ENCODE measurements at regions not wholly inside any gene's neighbourhood (a gene's known extent, or its start where the extent isn't known, plus 50 kb on each side); places are given as distances from the start of the nearest gene placed in this dataset.

DNA sequence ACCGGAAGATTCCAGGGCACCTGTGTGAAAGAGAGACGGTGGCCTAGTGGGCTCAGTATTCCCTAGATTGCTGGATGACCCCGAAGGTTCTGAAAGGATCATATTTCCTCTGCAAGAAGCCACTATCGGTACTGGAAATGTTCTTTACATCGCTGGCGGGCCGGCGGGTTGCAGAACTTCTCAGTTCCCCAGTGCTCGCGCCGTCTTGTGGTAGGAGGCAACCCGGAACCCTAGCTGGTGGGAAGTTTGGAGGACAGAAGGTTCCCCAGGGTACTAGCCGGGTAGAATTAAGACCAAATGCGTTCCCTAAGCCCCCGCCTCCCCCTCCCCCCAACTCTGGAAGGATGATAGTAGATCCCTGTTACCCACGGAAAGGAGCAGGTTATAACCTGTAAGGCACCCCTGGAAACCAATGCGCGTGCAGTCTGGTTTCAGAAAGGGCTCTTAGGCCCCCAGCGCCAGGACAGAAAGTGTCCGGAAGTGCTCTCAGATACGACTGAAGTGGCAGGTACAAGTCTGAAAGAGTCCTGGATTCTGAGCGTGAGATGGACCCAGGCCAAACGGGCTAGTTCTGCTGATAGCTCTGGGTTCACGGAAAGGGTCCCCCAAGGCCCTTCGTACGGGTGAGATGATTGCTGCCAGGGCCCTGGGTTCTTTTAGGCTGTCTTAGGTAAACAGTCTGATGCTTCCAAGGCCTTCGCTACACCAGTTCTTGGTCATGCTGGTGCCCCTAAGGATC lies 61.7 kb upstream of the DCAF8L1 start:
- no peak overlapping the region for H3K4me3 Mint-ChIP-seq
- intact Hi-C loops (cut with micrococcal nuclease), result no loop called here
- no peaks in the 10 kb centered on the region for H3K27me3 Mint-ChIP-seq
- H3K27ac Mint-ChIP-seq, result no peak overlapping the region
- H3K9me3 Mint-ChIP-seq, result peaks cover 41% of the 10 kb centered on the region
- no peaks in the 10 kb centered on the region for H3K36me3 Mint-ChIP-seq (ENCODE audit: low read depth)
- H3K4me1 Mint-ChIP-seq (ENCODE audit: low read depth), result no peaks in the 10 kb centered on the region

DNA sequence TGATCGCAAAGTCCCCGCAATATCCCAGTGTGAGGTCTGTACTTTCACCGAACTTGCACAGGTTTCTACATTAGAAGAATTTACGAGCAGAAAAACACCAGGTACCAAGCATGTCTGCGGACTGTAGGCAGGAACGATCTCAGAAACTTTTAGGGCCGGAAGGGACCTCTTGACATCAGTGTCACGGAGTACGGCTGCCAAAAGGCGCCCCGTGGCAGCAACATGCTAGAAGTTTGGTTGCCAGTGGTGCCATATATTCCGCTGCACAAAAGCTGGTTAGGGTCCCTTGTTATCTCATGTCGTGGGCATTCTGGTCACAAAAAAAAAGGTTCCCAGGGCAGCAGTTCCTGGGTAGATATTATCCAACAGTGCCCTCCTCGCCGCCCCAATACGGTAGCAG lies 61.0 kb upstream of the DCAF8L1 start:
- no peaks in the 10 kb centered on the region for H3K36me3 Mint-ChIP-seq (ENCODE audit: low read depth)
- no peaks in the 10 kb centered on the region for H3K27me3 Mint-ChIP-seq
- no peak overlapping the region for H3K27ac Mint-ChIP-seq
- peaks cover 48% of the 10 kb centered on the region for H3K9me3 Mint-ChIP-seq
- no peak overlapping the region for H3K4me3 Mint-ChIP-seq
- intact Hi-C loops (cut with micrococcal nuclease), result no loop called here
- no peaks in the 10 kb centered on the region for H3K4me1 Mint-ChIP-seq (ENCODE audit: low read depth)

DNA sequence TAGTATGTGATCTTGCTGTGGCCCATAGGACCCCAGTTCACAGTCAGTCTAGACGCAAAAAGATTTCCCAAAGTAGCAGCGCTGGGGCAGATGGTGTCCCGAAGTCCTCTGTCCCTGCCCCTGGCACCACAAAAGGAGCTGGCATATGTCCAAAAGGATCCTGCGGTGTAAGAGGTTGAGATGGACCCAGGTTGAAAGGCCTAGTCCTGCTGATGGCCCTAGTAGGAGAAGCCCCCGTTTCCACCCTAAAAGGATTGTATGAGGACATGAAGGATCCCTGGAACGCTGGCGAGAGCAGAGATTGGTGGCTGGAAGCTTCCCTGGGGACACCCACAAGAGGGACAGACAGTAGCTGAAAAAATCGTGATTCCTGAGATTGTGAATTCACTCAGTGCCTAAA lies 58.0 kb upstream of the DCAF8L1 start:
- H3K9me3 Mint-ChIP-seq, result peaks cover 52% of the 10 kb centered on the region
- no peak overlapping the region for H3K4me3 Mint-ChIP-seq
- no peaks in the 10 kb centered on the region for H3K27me3 Mint-ChIP-seq
- H3K27ac Mint-ChIP-seq, result no peak overlapping the region
- H3K4me1 Mint-ChIP-seq (ENCODE audit: low read depth), result no peaks in the 10 kb centered on the region
- no peaks in the 10 kb centered on the region for H3K36me3 Mint-ChIP-seq (ENCODE audit: low read depth)
- intact Hi-C loops (cut with micrococcal nuclease), result no loop called here

All from dendritic cell treated with granulocyte-macrophage colony-stimulating factor and Interleukin-4, amounts not matched to agents 40 ng/mL and 50 ng/mL, for 4 days (primary cell).